ENCODE measurements at regions not wholly inside any gene's neighbourhood (a gene's known extent, or its start where the extent isn't known, plus 50 kb on each side); places are given as distances from the start of the nearest gene placed in this dataset.
"Not testable (repeated sequence)": the region's sequence is repeated elsewhere in the genome, so short reads cannot be mapped to it uniquely, and the experiment has no call there.

GRCh38 chr5:14025569-14026286 lies 81.2 kb upstream of the DNAH5 start:
- DNase-seq (ENCODE audit: low read depth): no peak
- peak; percentile 20 for TF ChIP-seq CTCF (conservative IDR thresholded peaks at IDR 0.05; ENCODE audit: low read depth, low read length)

GRCh38 chr5:14022971-14023370 lies 78.5 kb upstream of the DNAH5 start:
- no peak for DNase-seq (ENCODE audit: low read depth)
- no peak for TF ChIP-seq CTCF (conservative IDR thresholded peaks at IDR 0.05; ENCODE audit: low read depth, low read length)
- no peak overlapping the region for H3K4me3 ChIP-seq (ENCODE audit: low read depth, low read length)

More at GRCh38 chr5:14025569-14026286, 81.2 kb upstream of the DNAH5 start:
- no peak overlapping the region for H3K4me3 ChIP-seq (ENCODE audit: low read depth, low read length)

- not testable (repeated sequence) for H3K4me3 ChIP-seq (ENCODE audit: low read depth, low read length); DNase-seq (ENCODE audit: low read depth)
Observed at GRCh38 chr5:14020944-14021343, 76.5 kb upstream of the DNAH5 start.

- no peak for TF ChIP-seq CTCF (conservative IDR thresholded peaks at IDR 0.05; ENCODE audit: low read depth, low read length)
- H3K4me3 ChIP-seq (ENCODE audit: low read depth, low read length): no peak overlapping the region
- no peak for DNase-seq (ENCODE audit: low read depth)
Observed at GRCh38 chr5:14019768-14020290, 75.3 kb upstream of the DNAH5 start.

- H3K4me3 ChIP-seq (ENCODE audit: low read depth, low read length): no peak overlapping the region
- DNase-seq (ENCODE audit: low read depth): no peak
- no peak for TF ChIP-seq CTCF (conservative IDR thresholded peaks at IDR 0.05; ENCODE audit: low read depth, low read length)
Observed at GRCh38 chr5:14017904-14018303, 73.4 kb upstream of the DNAH5 start.

DNA sequence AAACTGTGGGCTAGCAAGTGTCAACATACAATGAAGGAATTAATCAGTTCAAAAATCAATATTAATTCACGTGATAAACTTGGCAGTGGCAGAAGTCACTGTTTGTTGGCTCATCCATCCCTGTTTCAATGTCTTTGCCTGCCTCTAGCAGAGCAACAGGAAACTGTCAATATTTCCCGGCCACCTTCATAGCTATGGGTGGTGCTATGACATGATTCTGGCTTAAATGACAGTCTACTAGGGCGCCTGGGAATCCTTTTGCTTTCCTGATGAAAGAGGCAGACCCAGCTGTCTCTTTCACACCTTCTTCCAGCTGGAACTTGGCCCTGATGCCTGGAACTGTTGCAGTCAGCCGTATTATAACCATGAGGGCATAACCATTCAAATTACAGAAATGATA lies 72.1 kb upstream of the DNAH5 start:
- no peak for DNase-seq (ENCODE audit: low read depth)
- H3K4me3 ChIP-seq (ENCODE audit: low read depth, low read length): no peak overlapping the region
- no peak for TF ChIP-seq CTCF (conservative IDR thresholded peaks at IDR 0.05; ENCODE audit: low read depth, low read length)

GRCh38 chr5:14011089-14012020 lies 66.9 kb upstream of the DNAH5 start:
- DNase-seq (ENCODE audit: low read depth): no peak

More at GRCh38 chr5:14011089-14012020, 66.9 kb upstream of the DNAH5 start:
- H3K4me3 ChIP-seq (ENCODE audit: low read depth, low read length): peak overlapping the region; percentile 80
- no peak for TF ChIP-seq CTCF (conservative IDR thresholded peaks at IDR 0.05; ENCODE audit: low read depth, low read length)
